H9 (cell line): ENCODE measurements at regions not wholly inside any gene's neighbourhood (a gene's known extent, or its start where the extent isn't known, plus 50 kb on each side); places are given as distances from the start of the nearest gene placed in this dataset.

Experiments
- DNase-seq: peaks from one replicate; pipeline ENCODE4 v3.0.0-alpha.2; 2017
- H2AFZ ChIP-seq: one replicate; pipeline ENCODE4 v1.6.1; 2013; ENCODE audit warnings: mild to moderate bottlenecking, low read length, control low read depth, moderate library complexity
- H2AK5ac ChIP-seq: 2 replicates; pipeline ENCODE4 v1.6.1; 2013; ENCODE audit warnings: low read length, control low read depth, mixed read lengths; ENCODE audit not compliant: insufficient read length
- H2BK120ac ChIP-seq: one replicate; pipeline ENCODE4 v1.6.1; 2013; ENCODE audit warnings: low read depth, mild to moderate bottlenecking, low read length, control low read depth, inconsistent platforms; ENCODE audit not compliant: poor library complexity, severe bottlenecking
- H2BK12ac ChIP-seq: 2 replicates; pipeline ENCODE4 v1.6.1; 2013; ENCODE audit warnings: low read length, control low read depth, mixed read lengths, low read depth; ENCODE audit not compliant: insufficient read length
- H2BK15ac ChIP-seq: 2 replicates; pipeline ENCODE4 v1.6.1; 2013; ENCODE audit warnings: low read depth, low read length, control low read depth
- H2BK20ac ChIP-seq: one replicate; pipeline ENCODE4 v1.6.1; 2013; ENCODE audit warnings: low read depth, mild to moderate bottlenecking, low read length, control low read depth, inconsistent platforms; ENCODE audit not compliant: poor library complexity, severe bottlenecking
- H2BK5ac ChIP-seq: 2 replicates; pipeline ENCODE4 v1.6.1; 2013; ENCODE audit warnings: low read length, control low read depth, mixed read lengths; ENCODE audit not compliant: insufficient read length
- H3K14ac ChIP-seq: 2 replicates; pipeline ENCODE4 v1.6.1; 2013; ENCODE audit warnings: low read length, control low read depth; ENCODE audit not compliant: insufficient read depth
- H3K18ac ChIP-seq: 2 replicates; pipeline ENCODE4 v1.6.1; 2013; ENCODE audit warnings: low read depth, mild to moderate bottlenecking, mixed read lengths, low read length, control low read depth; ENCODE audit not compliant: insufficient read length
- H3K23ac ChIP-seq: 2 replicates; pipeline ENCODE4 v1.6.1; 2013; ENCODE audit warnings: low read length, control low read depth, mixed read lengths, low read depth; ENCODE audit not compliant: insufficient read length
- H3K23me2 ChIP-seq: 2 replicates; pipeline ENCODE4 v1.6.1; 2013; ENCODE audit warnings: low read depth, mild to moderate bottlenecking, mixed read lengths, low read length, control low read depth; ENCODE audit not compliant: insufficient read length, poor library complexity, severe bottlenecking
- H3K27ac ChIP-seq: 2 replicates; pipeline ENCODE4 v1.5.1; 2013; ENCODE audit warnings: low read length, control low read depth, mixed read lengths, low read depth; ENCODE audit not compliant: insufficient read length
- H3K27me3 ChIP-seq: 2 replicates; pipeline ENCODE4 v1.6.1; 2013; ENCODE audit warnings: low read length, control low read depth, inconsistent platforms; ENCODE audit not compliant: insufficient read depth
- H3K4ac ChIP-seq: 2 replicates; pipeline ENCODE4 v1.6.1; 2013; ENCODE audit warnings: low read depth, mild to moderate bottlenecking, control low read depth, inconsistent platforms, low read length, moderate library complexity
- H3K4me1 ChIP-seq: 2 replicates; pipeline ENCODE4 v1.6.1; 2013; ENCODE audit warnings: low read length, control low read depth, inconsistent platforms; ENCODE audit not compliant: insufficient read depth
- H3K4me2 ChIP-seq: 2 replicates; pipeline ENCODE4 v1.6.1; 2013; ENCODE audit warnings: low read length, control low read depth, mixed read lengths; ENCODE audit not compliant: insufficient read length, insufficient read depth
- H3K56ac ChIP-seq: 2 replicates; pipeline ENCODE4 v1.6.1; 2013; ENCODE audit warnings: low read depth, mild to moderate bottlenecking, mixed read lengths, low read length, control low read depth; ENCODE audit not compliant: insufficient read length
- H3K79me1 ChIP-seq: 2 replicates; pipeline ENCODE4 v1.6.1; 2013; ENCODE audit warnings: low read depth, mild to moderate bottlenecking, moderate library complexity, low read length, control low read depth, inconsistent platforms; ENCODE audit not compliant: insufficient read depth, poor library complexity, severe bottlenecking
- H3K79me2 ChIP-seq: 2 replicates; pipeline ENCODE4 v1.6.1; 2013; ENCODE audit warnings: low read length, control low read depth, inconsistent platforms; ENCODE audit not compliant: insufficient read depth
- H3K9ac ChIP-seq: 2 replicates; pipeline ENCODE4 v1.6.1; 2013; ENCODE audit warnings: low read length, control low read depth, mixed read lengths; ENCODE audit not compliant: insufficient read length; ENCODE audit errors: extremely low read depth
- H3K9me3 ChIP-seq: one replicate; pipeline ENCODE4 v1.6.1; 2013; ENCODE audit warnings: low read depth, low read length, inconsistent platforms; ENCODE audit not compliant: control insufficient read depth
- H3T11ph ChIP-seq: one replicate; pipeline ENCODE4 v1.6.1; 2013; ENCODE audit warnings: mild to moderate bottlenecking, low read length, control low read depth, inconsistent platforms
- H4K20me1 ChIP-seq: one replicate; pipeline ENCODE4 v1.6.1; 2013; ENCODE audit not compliant: control insufficient read depth, insufficient read length, insufficient read depth
- H4K5ac ChIP-seq: 2 replicates; pipeline ENCODE4 v1.6.1; 2013; ENCODE audit warnings: low read depth, mild to moderate bottlenecking, mixed read lengths, low read length, control low read depth; ENCODE audit not compliant: insufficient read length
- H4K8ac ChIP-seq: replicated peaks from 2 replicates; pipeline ENCODE4 v1.6.1; 2013; ENCODE audit warnings: low read length, control low read depth, mixed read lengths, low read depth; ENCODE audit not compliant: insufficient read length
- H4K91ac ChIP-seq: 2 replicates; pipeline ENCODE4 v1.6.1; 2013; ENCODE audit warnings: low read depth, mild to moderate bottlenecking, moderate library complexity, mixed read lengths, low read length, control low read depth; ENCODE audit not compliant: insufficient read length
- H3K27ac Mint-ChIP-seq, 3 experiments: 2 replicates in 2 of 3; 3 replicates in 1 of 3; pipeline ENCODE4 v1.8.0; 2020 to 2021; ENCODE audit warnings: mixed read lengths in 3 of 3, mild to moderate bottlenecking in 1 of 3, moderate library complexity in 1 of 3
- H3K27me3 Mint-ChIP-seq: 2 replicates; pipeline ENCODE4 v1.8.0; 2021; ENCODE audit warnings: low read depth, mild to moderate bottlenecking, moderate library complexity, mixed read lengths
- H3K36me3 Mint-ChIP-seq, 3 experiments: 2 replicates in 2 of 3; 3 replicates in 1 of 3; pipeline ENCODE4 v1.8.0; 2020 to 2021; ENCODE audit warnings: low read depth in 3 of 3, mixed read lengths in 3 of 3; ENCODE audit not compliant: insufficient read depth in 1 of 3
- H3K4me1 Mint-ChIP-seq, 2 experiments: 2 replicates each; pipeline ENCODE4 v1.8.0; 2020; ENCODE audit warnings: mixed read lengths in 2 of 2
- H3K4me3 Mint-ChIP-seq, 2 experiments: 2 replicates in 1 of 2; 3 replicates in 1 of 2; pipeline ENCODE4 v1.8.0; 2020 to 2021; ENCODE audit warnings: mild to moderate bottlenecking in 2 of 2, mixed read lengths in 2 of 2, moderate library complexity in 1 of 2
- H3K9me3 Mint-ChIP-seq, 2 experiments: 2 replicates in 1 of 2; 3 replicates in 1 of 2; pipeline ENCODE4 v1.8.0; 2020; ENCODE audit warnings: mild to moderate bottlenecking in 2 of 2, mixed read lengths in 2 of 2, moderate library complexity in 1 of 2
- CTCF ChIP-seq: fragments of 200-600 bp; sonication (generic); conservative IDR thresholded peaks from 3 replicates; pipeline ENCODE4 v1.8.0; 2021; ENCODE audit warnings: antibody characterized with exemption, mild to moderate bottlenecking
- WGBS: extraction: QIAGEN DNeasy Blood & Tissue Kit; methylation state at CpG from one replicate; pipeline ENCODE4 v1.1.7; 2013; ENCODE audit warnings: missing lambda C conversion rate, low lambda C conversion rate, mixed read lengths; ENCODE audit not compliant: insufficient read length; ENCODE audit errors: extremely low coverage; 5-methylcytosine and 5-hydroxymethylcytosine counted together

- peaks cover 54 to 56% of the 10 kb centered on the region in 2 experiments for H3K9me3 Mint-ChIP-seq
Observed at GRCh38 chrX:10022273-10022541, 55.0 kb downstream of the CLDN34 start.

More at GRCh38 chrX:10022273-10022541, 55.0 kb downstream of the CLDN34 start:
- Histone ChIP-seq H3T11ph (no peak overlapping the region), H3K23ac (no peak overlapping the region), H2AK5ac (no peak overlapping the region), H3K4me2 (no peak overlapping the region), H3K23me2 (no peaks in the 10 kb centered on the region), H3K56ac (no peak overlapping the region), H3K27ac (no peak overlapping the region), H3K18ac (no peak overlapping the region), H2BK20ac (no peak overlapping the region), H4K20me1 (no peaks in the 10 kb centered on the region), H2BK5ac (no peak overlapping the region), H3K4me1 (peaks cover 4% of the 10 kb centered on the region; the same call in 1 of the 2 replicates), H3K79me2 (peaks cover 3% of the 10 kb centered on the region; the same call in 1 of the 2 replicates), H2BK120ac (no peak overlapping the region), H4K91ac (no peak overlapping the region), H3K14ac (no peak overlapping the region), H2BK15ac (no peak overlapping the region), H3K4ac (no peak overlapping the region), H4K8ac (no peak overlapping the region), H3K9me3 (peaks cover 4% of the 10 kb centered on the region), H4K5ac (no peak overlapping the region), H2AFZ (no peak overlapping the region), H3K9ac (no peak overlapping the region), H2BK12ac (no peak overlapping the region), H3K79me1 (no peaks in the 10 kb centered on the region), H3K27me3 (no peaks in the 10 kb centered on the region)
- Mint-ChIP-seq H3K4me3 (no peak overlapping the region), H3K27me3 (no peaks in the 10 kb centered on the region; the same call in 1 of the 2 replicates), H3K27ac (no peak overlapping the region), H3K4me1 (peaks cover 26 to 36% of the 10 kb centered on the region in 2 experiments), H3K36me3 (peaks cover 19 to 32% (median 22%) of the 10 kb centered on the region in 3 experiments)
- DNase-seq = no peak
- TF ChIP-seq CTCF = no peak
- no CpG with 5 or more reads among the region's 5 CpGs for whole genome bisulfite sequencing
